ENCODE measurements at regions not wholly inside any gene's neighbourhood (a gene's known extent, or its start where the extent isn't known, plus 50 kb on each side); places are given as distances from the start of the nearest gene placed in this dataset.

GRCh38 chr2:203804070-203804469 is 63.5 kb upstream of the CTLA4 start:
- Mint-ChIP-seq H3K4me3 (no peak overlapping the region), H3K27me3 (ENCODE audit: low read depth) (peaks cover 4% of the 10 kb centered on the region), H3K9me3 (peaks cover 38% of the 10 kb centered on the region), H3K27ac (no peak overlapping the region), H3K36me3 (ENCODE audit: low read depth) (peaks cover 9% of the 10 kb centered on the region), H3K4me1 (peaks cover 16% of the 10 kb centered on the region)
- TF ChIP-seq, protein P1, sequence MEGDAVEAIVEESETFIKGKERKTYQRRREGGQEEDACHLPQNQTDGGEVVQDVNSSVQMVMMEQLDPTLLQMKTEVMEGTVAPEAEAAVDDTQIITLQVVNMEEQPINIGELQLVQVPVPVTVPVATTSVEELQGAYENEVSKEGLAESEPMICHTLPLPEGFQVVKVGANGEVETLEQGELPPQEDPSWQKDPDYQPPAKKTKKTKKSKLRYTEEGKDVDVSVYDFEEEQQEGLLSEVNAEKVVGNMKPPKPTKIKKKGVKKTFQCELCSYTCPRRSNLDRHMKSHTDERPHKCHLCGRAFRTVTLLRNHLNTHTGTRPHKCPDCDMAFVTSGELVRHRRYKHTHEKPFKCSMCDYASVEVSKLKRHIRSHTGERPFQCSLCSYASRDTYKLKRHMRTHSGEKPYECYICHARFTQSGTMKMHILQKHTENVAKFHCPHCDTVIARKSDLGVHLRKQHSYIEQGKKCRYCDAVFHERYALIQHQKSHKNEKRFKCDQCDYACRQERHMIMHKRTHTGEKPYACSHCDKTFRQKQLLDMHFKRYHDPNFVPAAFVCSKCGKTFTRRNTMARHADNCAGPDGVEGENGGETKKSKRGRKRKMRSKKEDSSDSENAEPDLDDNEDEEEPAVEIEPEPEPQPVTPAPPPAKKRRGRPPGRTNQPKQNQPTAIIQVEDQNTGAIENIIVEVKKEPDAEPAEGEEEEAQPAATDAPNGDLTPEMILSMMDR (IDR thresholded peaks at IDR 0.05; ENCODE audit: unreplicated experiment in 3 of 3): no peak

DNA sequence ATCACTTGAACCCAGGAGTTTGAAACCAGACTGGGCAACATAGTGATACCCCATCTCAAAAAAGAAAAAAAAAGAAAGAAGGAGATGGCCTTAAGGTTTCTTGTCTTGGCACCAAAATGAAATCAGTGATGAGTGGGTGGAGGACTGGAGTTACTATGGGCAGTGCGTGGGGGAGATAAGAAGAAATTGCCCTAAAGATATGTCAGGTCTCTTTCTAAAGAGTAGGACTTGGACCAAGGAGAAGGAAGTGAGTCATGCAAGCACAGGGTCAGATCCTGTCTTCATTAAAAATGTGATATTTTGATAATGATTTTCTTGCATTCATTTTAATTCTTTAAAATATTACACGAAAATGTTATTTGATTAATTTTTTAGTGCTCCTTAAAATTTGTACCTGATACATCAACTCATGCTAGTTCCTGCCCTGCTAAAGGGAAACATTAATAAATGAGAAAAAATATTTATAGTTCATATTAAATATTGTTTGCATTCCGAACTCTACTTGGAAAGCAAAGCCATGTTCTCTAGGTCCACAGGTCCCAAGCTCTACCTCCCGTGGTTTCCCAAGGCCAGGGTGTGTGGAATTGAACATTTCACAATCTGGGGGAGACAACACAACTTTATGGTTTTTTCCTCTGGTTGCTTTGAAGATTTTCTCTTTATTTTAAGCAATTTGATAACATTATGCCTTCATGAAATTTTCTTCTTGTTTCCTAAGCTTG is 62.6 kb upstream of the CTLA4 start:
- H3K4me3 Mint-ChIP-seq: no peak overlapping the region
- H3K27ac Mint-ChIP-seq: no peak overlapping the region
- TF ChIP-seq, protein P1 (IDR thresholded peaks at IDR 0.05; ENCODE audit: unreplicated experiment in 3 of 3): no peak
- peaks cover 9% of the 10 kb centered on the region for H3K36me3 Mint-ChIP-seq (ENCODE audit: low read depth)
- peaks cover 5% of the 10 kb centered on the region for H3K27me3 Mint-ChIP-seq (ENCODE audit: low read depth)
- H3K4me1 Mint-ChIP-seq: peaks cover 22% of the 10 kb centered on the region
- H3K9me3 Mint-ChIP-seq: peaks cover 38% of the 10 kb centered on the region

DNA sequence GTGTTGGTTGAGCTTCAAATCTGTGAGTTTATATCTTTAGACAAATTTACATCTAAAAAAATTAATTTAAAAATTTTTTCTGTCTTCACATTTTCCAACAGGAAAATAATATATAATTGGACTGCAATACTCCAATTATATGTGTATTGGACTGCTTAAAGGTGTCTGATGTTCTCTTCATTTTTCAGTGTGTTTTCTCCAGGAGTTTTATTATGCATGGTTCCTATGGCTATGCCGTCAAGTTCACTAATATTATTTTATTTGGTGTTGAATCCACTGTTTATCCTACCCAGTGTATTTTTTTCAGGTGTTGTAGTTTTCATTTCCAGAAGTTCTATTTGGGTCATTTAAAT is 62.1 kb upstream of the CTLA4 start:
- H3K27me3 Mint-ChIP-seq (ENCODE audit: low read depth): peaks cover 5% of the 10 kb centered on the region
- H3K4me1 Mint-ChIP-seq: peaks cover 22% of the 10 kb centered on the region
- no peak overlapping the region for H3K27ac Mint-ChIP-seq
- H3K4me3 Mint-ChIP-seq: no peak overlapping the region
- H3K36me3 Mint-ChIP-seq (ENCODE audit: low read depth): peaks cover 9% of the 10 kb centered on the region
- H3K9me3 Mint-ChIP-seq: peaks cover 34% of the 10 kb centered on the region
- TF ChIP-seq, protein P1 (IDR thresholded peaks at IDR 0.05; ENCODE audit: unreplicated experiment in 3 of 3): no peak

GRCh38 chr2:203806761-203807160 is 60.8 kb upstream of the CTLA4 start:
- TF ChIP-seq, protein P1 (IDR thresholded peaks at IDR 0.05; ENCODE audit: unreplicated experiment in 3 of 3): no peak
- H3K36me3 Mint-ChIP-seq (ENCODE audit: low read depth): peaks cover 9% of the 10 kb centered on the region
- H3K27ac Mint-ChIP-seq: no peak overlapping the region
- peaks cover 22% of the 10 kb centered on the region for H3K4me1 Mint-ChIP-seq
- peaks cover 25% of the 10 kb centered on the region for H3K9me3 Mint-ChIP-seq
- H3K27me3 Mint-ChIP-seq (ENCODE audit: low read depth): peaks cover 5% of the 10 kb centered on the region
- H3K4me3 Mint-ChIP-seq: no peak overlapping the region

GRCh38 chr2:203808046-203808750 is 59.4 kb upstream of the CTLA4 start:
- Mint-ChIP-seq H3K9me3 (peaks cover 22% of the 10 kb centered on the region), H3K36me3 (ENCODE audit: low read depth) (peaks cover 9% of the 10 kb centered on the region), H3K4me3 (peak overlapping the region in 1 of 3 experiments; percentile 37), H3K27me3 (ENCODE audit: low read depth) (peaks cover 5% of the 10 kb centered on the region), H3K4me1 (peaks cover 22% of the 10 kb centered on the region), H3K27ac (peak overlapping the region; percentile 68 to 86 (median 85))
- TF ChIP-seq, protein P1 (IDR thresholded peaks at IDR 0.05; ENCODE audit: unreplicated experiment in 3 of 3): no peak

Measured in nephron (organoid).